ENCODE measurements at regions not wholly inside any gene's neighbourhood (a gene's known extent, or its start where the extent isn't known, plus 50 kb on each side); places are given as distances from the start of the nearest gene placed in this dataset.

DNA sequence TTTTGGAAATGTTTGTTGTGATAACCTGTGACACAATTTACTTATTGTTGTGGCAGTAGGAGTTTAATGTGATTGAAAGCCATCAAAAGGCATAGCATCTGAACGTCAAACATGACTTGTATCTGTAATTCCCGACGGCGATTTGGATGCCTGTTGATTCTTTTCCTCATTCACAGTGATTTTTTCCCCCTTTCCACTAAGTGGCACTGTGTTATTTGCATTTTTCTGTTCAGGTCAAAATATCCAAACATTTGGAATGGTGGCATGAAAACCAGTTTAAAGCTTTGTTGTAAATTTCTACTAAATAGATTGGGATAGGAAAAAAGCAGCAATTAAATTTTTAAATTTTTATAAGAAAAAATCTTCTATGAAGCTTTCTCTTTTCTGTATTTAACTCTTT lies 259.9 kb upstream of the KCNH8 start:
- DNase-seq (ENCODE audit: extremely low read depth in 1 of 2, low read depth in 1 of 2), result no peak

DNA sequence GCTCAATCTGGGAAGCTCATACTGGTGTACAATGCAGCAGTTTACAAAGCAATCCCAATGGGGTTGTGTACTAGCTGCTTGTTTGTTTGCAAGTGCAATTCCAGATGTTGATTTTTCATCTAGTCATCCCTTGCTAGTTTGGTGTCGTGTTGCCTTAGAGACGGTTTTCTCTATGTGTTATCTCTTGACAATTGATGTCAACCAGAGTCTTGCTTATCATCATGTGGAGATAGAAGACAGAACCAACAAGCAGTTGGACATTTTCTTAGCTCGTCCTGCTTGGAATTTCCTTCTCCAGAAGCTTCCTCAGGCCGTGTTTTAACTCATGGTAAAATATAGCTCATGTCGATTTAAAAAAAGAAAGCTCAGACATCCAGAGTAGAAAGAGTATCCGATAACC lies 262.0 kb upstream of the KCNH8 start:
- DNase-seq (ENCODE audit: extremely low read depth in 1 of 2, low read depth in 1 of 2), result no peak

DNA sequence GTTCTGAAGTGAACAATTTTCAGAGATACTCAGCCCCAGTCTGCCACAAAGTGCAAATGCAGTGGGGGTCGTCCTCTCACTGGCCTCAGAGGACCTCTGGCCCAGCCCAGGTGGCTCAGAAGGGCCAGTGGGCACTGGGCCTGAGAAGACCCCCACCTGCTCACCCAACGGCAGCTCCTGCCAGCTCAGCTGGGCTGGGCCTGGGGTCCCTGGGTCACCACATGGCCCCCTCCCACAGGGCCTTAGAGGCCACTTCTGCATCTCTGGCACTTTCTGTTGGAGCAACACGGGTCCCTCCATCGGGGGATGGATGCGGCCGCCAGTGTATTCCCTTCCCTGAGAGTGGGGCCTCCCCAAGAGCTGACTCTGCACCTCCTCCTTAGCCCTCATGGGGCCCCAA lies 262.7 kb upstream of the KCNH8 start:
- DNase-seq (ENCODE audit: extremely low read depth in 1 of 2, low read depth in 1 of 2), result no peak

DNA sequence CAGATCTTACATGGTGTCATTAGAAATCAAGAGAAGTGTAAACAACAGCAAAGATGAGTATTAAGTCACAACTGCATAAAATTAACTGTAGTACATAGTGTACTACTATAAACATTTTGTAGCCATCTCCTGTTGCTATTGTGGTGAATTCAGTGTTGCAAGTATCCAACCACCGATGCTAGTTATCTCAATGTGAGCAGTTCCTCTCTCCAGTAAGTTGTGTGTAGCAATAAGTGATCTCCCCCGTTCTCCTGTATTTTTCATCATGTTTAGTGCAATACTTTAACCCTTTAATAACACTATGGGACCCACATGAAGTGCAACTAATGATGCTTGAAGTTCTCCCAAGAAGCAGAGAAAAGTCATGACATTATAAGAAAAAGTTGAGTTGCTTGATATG lies 264.7 kb upstream of the KCNH8 start:
- DNase-seq (ENCODE audit: extremely low read depth in 1 of 2, low read depth in 1 of 2), result no peak

- no peak for DNase-seq (ENCODE audit: extremely low read depth in 1 of 2, low read depth in 1 of 2)
Measured at GRCh38 chr3:18880691-18881090, 267.6 kb upstream of the KCNH8 start.

DNA sequence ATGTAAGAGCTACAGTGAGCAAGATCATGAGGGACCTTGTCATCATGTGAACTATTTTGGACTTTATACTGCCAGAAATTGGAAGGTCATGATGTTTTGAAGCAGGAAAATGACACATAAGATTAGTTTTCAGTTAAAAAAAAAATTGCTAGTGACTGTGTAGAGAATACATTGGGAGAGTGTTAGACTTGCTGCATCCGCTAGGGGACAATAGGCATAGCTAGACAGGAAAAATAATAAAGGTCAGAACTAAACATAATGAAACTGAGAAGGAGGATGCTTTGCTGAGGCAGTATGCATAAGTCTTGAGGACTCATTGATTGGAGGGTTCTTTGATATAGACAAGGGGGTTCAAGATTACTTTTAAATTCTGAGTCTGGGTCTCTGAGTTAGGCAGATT lies 275.8 kb upstream of the KCNH8 start:
- no peak for DNase-seq (ENCODE audit: extremely low read depth in 1 of 2, low read depth in 1 of 2)

GRCh38 chr3:18870642-18871041 lies 277.7 kb upstream of the KCNH8 start:
- no peak for DNase-seq (ENCODE audit: extremely low read depth in 1 of 2, low read depth in 1 of 2)

GRCh38 chr3:18870074-18870640 lies 278.2 kb upstream of the KCNH8 start:
- no peak for DNase-seq (ENCODE audit: extremely low read depth in 1 of 2, low read depth in 1 of 2)

- DNase-seq (ENCODE audit: extremely low read depth in 1 of 2, low read depth in 1 of 2), result peak in 1 of 2 donors; percentile 42
Measured at GRCh38 chr3:18868911-18869689, 279.2 kb upstream of the KCNH8 start.

DNA sequence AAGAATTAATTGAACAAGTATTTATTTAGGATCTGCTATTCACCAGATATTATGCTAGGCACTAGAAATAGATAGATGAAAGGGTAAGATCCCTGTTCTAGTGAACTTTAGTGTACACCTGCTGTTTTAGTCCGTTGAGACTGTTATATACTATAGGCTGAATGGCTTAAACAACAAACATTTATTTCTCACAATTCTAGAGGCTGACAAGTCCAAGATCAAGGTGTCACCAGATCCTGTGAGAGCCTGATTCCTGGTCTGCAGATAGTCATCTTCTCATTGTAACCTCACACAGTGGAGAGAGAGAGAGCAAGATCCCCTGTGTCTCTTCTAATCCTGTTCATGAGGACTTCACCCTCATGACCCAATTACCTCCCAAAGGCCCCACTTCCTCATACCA lies 281.4 kb upstream of the KCNH8 start:
- DNase-seq (ENCODE audit: extremely low read depth in 1 of 2, low read depth in 1 of 2), result no peak

GRCh38 chr3:18864933-18865731 lies 283.2 kb upstream of the KCNH8 start:
- no peak for DNase-seq (ENCODE audit: extremely low read depth in 1 of 2, low read depth in 1 of 2)

DNA sequence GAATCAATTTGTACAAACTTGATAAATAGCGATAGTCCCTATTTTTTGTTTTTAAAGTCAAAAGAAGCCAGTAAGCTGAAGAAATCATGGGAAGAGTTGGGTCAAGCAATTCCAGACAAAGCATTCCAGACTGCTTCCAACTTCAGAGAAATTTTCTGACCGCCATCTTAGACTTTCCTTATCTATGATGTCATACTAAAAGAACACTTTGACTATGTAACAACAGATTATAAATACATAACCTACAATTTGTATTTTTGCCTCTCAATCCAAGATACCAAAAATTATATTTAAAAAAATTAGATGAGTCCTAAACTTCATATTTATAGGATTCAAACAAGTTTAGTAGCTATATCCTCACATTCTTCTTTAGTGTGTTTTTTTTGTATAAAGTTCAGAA lies 286.2 kb upstream of the KCNH8 start:
- no peak for DNase-seq (ENCODE audit: extremely low read depth in 1 of 2, low read depth in 1 of 2)

- no peak for DNase-seq (ENCODE audit: extremely low read depth in 1 of 2, low read depth in 1 of 2)
Measured at GRCh38 chr3:18861137-18861536, 287.2 kb upstream of the KCNH8 start.

DNA sequence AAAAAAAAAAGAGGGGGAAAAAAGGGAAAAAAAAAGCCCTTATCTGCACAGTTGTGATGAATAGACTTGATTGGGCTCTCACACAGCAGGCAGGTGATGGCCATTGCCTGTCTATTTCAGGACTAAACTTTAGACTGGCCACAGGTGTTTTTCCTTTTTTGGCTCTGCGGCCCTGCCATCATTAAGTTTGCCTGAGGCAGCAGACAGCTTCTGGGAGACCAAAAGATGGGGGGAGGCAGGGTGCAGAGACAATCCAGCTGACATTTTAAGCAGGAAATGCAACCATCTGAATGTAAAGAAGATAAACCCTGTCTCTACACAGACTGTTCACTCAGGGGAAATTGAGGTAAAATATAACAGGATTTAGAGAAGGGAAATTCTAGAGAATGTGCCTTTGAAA lies 295.0 kb upstream of the KCNH8 start:
- DNase-seq (ENCODE audit: extremely low read depth in 1 of 2, low read depth in 1 of 2), result no peak

GRCh38 chr3:18847583-18848197 lies 300.6 kb upstream of the KCNH8 start:
- no peak for DNase-seq (ENCODE audit: extremely low read depth in 1 of 2, low read depth in 1 of 2)

DNA sequence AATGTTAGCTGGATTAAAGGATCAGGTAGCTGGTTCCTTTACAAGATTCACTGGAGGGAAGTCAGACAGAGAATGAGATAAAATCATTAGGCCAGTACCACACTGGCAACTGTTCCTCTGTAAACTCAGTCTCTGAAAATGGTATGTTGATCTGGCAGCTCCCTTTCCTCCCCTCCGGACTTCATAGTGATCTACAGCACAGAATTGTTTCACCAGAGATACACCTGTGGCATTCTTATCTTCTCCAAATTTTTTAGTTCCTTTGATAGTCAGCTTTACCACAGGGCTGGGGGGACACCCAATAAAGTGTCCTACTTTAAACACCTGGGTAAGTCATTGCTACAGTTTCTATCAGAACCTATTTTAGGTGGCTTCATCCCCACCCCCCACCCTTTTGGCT lies 304.3 kb upstream of the KCNH8 start:
- no peak for DNase-seq (ENCODE audit: extremely low read depth in 1 of 2, low read depth in 1 of 2)

GRCh38 chr3:18843188-18843587 lies 305.1 kb upstream of the KCNH8 start:
- no peak for DNase-seq (ENCODE audit: extremely low read depth in 1 of 2, low read depth in 1 of 2)

- DNase-seq (ENCODE audit: extremely low read depth in 1 of 2, low read depth in 1 of 2), result no peak
Measured at GRCh38 chr3:18841422-18842343, 306.6 kb upstream of the KCNH8 start.

GRCh38 chr3:18840535-18841137 lies 307.7 kb upstream of the KCNH8 start:
- no peak for DNase-seq (ENCODE audit: extremely low read depth in 1 of 2, low read depth in 1 of 2)

DNA sequence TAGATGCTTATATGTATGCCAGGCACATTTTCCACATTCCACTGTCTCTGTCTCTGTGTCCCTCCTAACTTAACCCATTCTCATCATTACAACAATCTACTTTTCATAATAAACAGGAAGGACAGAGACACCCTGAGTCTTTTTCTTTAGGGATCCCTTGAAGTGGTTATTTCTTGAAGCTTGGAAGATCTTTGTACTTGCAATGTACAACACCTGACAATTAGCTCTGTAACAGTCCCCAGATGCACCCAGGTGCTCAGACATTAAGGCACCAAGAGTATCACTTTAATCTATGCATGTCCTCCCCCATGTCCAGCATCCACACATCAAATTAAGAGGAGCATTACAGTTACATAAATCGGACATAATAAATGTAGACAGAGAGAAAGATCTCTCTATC lies 309.6 kb upstream of the KCNH8 start:
- no peak for DNase-seq (ENCODE audit: extremely low read depth in 1 of 2, low read depth in 1 of 2)

All from stimulated activated CD8-positive, alpha-beta memory T cell treated with anti-CD3 and anti-CD28 coated beads, Interleukin-7, amount 100 ng/mL, for 48 hours (primary cell).